GM12875 (cell line): ENCODE measurements at regions not wholly inside any gene's neighbourhood (a gene's known extent, or its start where the extent isn't known, plus 50 kb on each side); places are given as distances from the start of the nearest gene placed in this dataset.

Experiments used
- H3K4me3 ChIP-seq: one replicate; pipeline ENCODE4 v1.5.1; 2011; ENCODE audit warnings: low read depth, low read length, control low read depth
- TF ChIP-seq, protein P1 (sequence below): IDR thresholded peaks from 2 replicates; pipeline ENCODE4 v1.5.1; 2011; ENCODE audit warnings: low read depth, mild to moderate bottlenecking, control low read depth, inconsistent platforms, low read length, moderate library complexity, borderline replicate concordance; ENCODE audit not compliant: insufficient read depth

DNA sequence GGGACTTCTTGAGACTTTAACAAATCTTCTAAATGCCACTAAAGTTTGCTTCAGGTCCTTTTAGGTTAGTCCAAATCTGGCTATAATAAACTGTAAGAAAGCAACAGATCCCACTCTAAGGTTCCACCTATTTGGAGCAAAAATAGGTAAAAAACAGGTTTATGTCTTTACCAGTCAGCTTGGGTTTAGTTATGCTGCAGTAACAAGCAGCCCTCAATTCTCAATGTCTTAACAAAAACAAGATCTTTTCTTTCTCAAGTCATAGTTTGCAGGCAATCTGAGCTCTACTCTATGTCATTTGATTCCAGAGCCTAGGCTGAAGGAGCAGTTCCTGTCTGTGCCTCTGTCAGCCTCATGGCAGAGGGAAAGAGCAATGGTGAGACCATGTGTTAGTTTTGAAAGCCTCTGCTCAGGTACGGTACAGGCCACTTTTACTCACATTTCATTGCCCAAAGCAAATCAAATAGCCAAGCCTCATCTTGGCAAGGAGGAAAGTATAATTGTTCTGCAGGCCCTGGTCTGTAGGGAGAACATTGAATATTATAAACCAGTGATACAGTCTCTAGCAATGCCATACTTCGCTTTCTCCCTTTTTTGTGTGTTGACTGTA is 108.6 kb downstream of the CD83 start:
- TF ChIP-seq, protein P1, sequence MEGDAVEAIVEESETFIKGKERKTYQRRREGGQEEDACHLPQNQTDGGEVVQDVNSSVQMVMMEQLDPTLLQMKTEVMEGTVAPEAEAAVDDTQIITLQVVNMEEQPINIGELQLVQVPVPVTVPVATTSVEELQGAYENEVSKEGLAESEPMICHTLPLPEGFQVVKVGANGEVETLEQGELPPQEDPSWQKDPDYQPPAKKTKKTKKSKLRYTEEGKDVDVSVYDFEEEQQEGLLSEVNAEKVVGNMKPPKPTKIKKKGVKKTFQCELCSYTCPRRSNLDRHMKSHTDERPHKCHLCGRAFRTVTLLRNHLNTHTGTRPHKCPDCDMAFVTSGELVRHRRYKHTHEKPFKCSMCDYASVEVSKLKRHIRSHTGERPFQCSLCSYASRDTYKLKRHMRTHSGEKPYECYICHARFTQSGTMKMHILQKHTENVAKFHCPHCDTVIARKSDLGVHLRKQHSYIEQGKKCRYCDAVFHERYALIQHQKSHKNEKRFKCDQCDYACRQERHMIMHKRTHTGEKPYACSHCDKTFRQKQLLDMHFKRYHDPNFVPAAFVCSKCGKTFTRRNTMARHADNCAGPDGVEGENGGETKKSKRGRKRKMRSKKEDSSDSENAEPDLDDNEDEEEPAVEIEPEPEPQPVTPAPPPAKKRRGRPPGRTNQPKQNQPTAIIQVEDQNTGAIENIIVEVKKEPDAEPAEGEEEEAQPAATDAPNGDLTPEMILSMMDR: no peak
- no peak overlapping the region for H3K4me3 ChIP-seq

DNA sequence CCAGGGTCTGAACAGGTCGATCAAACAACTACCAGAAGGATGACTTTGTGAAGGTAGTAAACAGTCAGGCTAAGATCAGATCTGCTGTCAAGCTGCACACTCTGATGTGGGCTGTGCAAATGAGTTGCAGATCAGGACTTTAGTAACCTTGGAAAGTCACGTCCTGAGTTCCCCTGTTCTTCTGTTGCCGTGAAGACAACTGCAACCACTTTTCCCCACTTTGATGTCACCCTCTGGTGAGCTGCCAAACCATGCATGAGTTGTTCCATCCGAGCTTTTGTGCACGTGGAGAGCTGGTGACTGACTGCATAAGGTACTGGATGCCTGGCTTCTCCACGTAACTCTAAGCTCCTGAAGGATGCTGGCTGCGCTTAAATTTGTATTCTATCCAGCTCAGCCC is 111.0 kb downstream of the CD83 start:
- TF ChIP-seq, protein P1: no peak
- H3K4me3 ChIP-seq: no peak overlapping the region

- TF ChIP-seq, protein P1: no peak
- H3K4me3 ChIP-seq: no peak overlapping the region
Measured at GRCh38 chr6:14231071-14231483, 113.5 kb downstream of the CD83 start.

GRCh38 chr6:14231501-14232280 is 114.1 kb downstream of the CD83 start:
- no peak overlapping the region for H3K4me3 ChIP-seq
- TF ChIP-seq, protein P1: no peak

DNA sequence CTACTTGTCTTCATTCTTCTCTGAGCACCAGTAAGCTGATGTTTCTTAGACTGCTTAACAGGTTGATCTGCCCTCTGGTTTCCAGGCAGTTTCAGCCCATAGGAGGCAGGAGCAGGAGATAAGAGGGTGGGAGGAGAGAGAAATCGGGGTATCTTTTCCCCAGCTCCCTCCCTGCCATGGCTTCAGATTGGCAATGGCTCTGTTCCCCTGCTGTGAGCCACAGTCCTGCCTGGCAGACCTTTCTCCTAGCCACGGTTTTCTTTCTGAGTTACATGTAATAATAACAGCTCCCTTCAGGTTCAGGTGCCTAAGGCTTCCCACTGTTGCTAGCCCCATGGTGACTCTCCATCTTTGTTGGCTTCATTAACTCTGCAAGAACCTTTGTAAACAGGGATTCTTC is 115.3 kb downstream of the CD83 start:
- TF ChIP-seq, protein P1: no peak
- no peak overlapping the region for H3K4me3 ChIP-seq

GRCh38 chr6:14235653-14236356 is 118.2 kb downstream of the CD83 start:
- no peak overlapping the region for H3K4me3 ChIP-seq
- TF ChIP-seq, protein P1: no peak
